K562 (cell line): ENCODE measurements at regions not wholly inside any gene's neighbourhood (a gene's known extent, or its start where the extent isn't known, plus 50 kb on each side); places are given as distances from the start of the nearest gene placed in this dataset.

Experiments used
- ATAC-seq: fragments of 200-7000 bp; cut with Tn5 transposase; 3 replicates; pipeline ENCODE4 v1.9.1; 2020; ENCODE audit warnings: moderate library complexity
- BruUV-seq: library from RNA; stranded (reverse); fragments of 400-500 nt; replicated peaks from 2 replicates; lab custom pipeline; 2021; lab: Mats Ljungman, UMichigan
- CTCF ChIA-PET: fragments of 300-600 bp; formaldehyde crosslinking; extraction: SDS; loops from one replicate; lab custom pipeline; 2021; ENCODE audit warnings: low intra/inter-chr PET ratio; lab: Yijun Ruan, JAX
- POLR2A ChIA-PET: fragments of 300-600, 350-650 bp; sonication (Branson Sonifier 250); formaldehyde crosslinking; extraction: SDS; loops from one replicate; lab custom pipeline; 2021; ENCODE audit warnings: antibody characterized with exemption, inconsistent platforms; lab: Yijun Ruan, JAX
- DNase-seq, 4 experiments: peaks; one replicate each; pipeline versions ENCODE4 v3.0.0 to v3.0.0-alpha.2; 2011 to 2018; ENCODE audit warnings: low spot score in 3 of 4, mixed read lengths in 3 of 4; ENCODE audit errors: extremely low read depth in 1 of 4
- FAIRE-seq: peaks from 2 replicates; lab custom pipeline; 2011; peaks lifted over from hg19 to GRCh38; lab: Jason Lieb, UNC
- H2AFZ ChIP-seq: 2 replicates; pipeline ENCODE4 v1.6.0; 2011; ENCODE audit warnings: low read depth, low read length, control low read depth, inconsistent platforms
- H3K27ac ChIP-seq: fragments of 200-600 bp; 3 replicates; pipeline ENCODE4 v1.8.0; 2011; ENCODE audit warnings: low read depth, mild to moderate bottlenecking, control low read depth, inconsistent platforms, low read length, moderate library complexity, mixed read lengths; ENCODE audit errors: extremely low read depth
- H3K27me3 ChIP-seq, 2 experiments: fragments of 300-600 bp in 1 of 2; 2 replicates in 1 of 2; 3 replicates in 1 of 2; pipeline versions ENCODE4 v1.6.0 to v1.8.0; 2011; ENCODE audit warnings: inconsistent platforms in 2 of 2, low read length in 2 of 2, mild to moderate bottlenecking in 1 of 2, mixed read lengths in 1 of 2, moderate library complexity in 1 of 2; ENCODE audit not compliant: control insufficient read depth in 2 of 2, insufficient read depth in 2 of 2
- H3K36me3 ChIP-seq: fragments of 300-600 bp; 3 replicates; pipeline ENCODE4 v1.8.0; 2011; ENCODE audit warnings: mild to moderate bottlenecking, low read length, inconsistent platforms; ENCODE audit not compliant: control insufficient read depth, insufficient read depth
- H3K4me1 ChIP-seq, 2 experiments: fragments of 200-600 bp in 1 of 2; replicated peaks in 1 of 2; 2 replicates in 1 of 2; 3 replicates in 1 of 2; pipeline versions ENCODE4 v1.5.1 to v1.8.0; 2011; ENCODE audit warnings: inconsistent platforms in 2 of 2, low read length in 2 of 2, mild to moderate bottlenecking in 1 of 2, mixed read lengths in 1 of 2, moderate library complexity in 1 of 2; ENCODE audit not compliant: control insufficient read depth in 2 of 2, insufficient read depth in 2 of 2
- H3K4me2 ChIP-seq: 2 replicates; pipeline ENCODE4 v1.6.1; 2011; ENCODE audit warnings: low read length, control low read depth, inconsistent platforms, mixed read lengths; ENCODE audit not compliant: insufficient read depth
- H3K4me3 ChIP-seq: fragments of 200-600 bp; sonication (generic), shearing (Covaris generic); 2 replicates; pipeline ENCODE4 v1.5.1; 2016; ENCODE audit warnings: control low read depth, inconsistent platforms
- H3K79me2 ChIP-seq: fragments of 200-600 bp; 3 replicates; pipeline ENCODE4 v1.8.0; 2011; ENCODE audit warnings: low read length, inconsistent platforms; ENCODE audit not compliant: control insufficient read depth, insufficient read depth
- H3K9ac ChIP-seq, 2 experiments: 2 replicates each; pipeline versions ENCODE4 v1.6.0 to v1.6.1; 2011; ENCODE audit warnings: low read depth in 2 of 2, low read length in 2 of 2, control low read depth in 1 of 2, inconsistent platforms in 1 of 2, mild to moderate bottlenecking in 1 of 2, mixed read lengths in 1 of 2; ENCODE audit not compliant: insufficient read depth in 1 of 2
- H3K9me1 ChIP-seq: one replicate; pipeline ENCODE4 v1.6.0; 2011; ENCODE audit warnings: inconsistent platforms, mild to moderate bottlenecking, low read length, moderate library complexity; ENCODE audit not compliant: control insufficient read depth, insufficient read depth
- H3K9me3 ChIP-seq: replicated peaks from 2 replicates; pipeline ENCODE4 v1.5.1; 2011; ENCODE audit warnings: low read depth, low read length, inconsistent platforms; ENCODE audit not compliant: control insufficient read depth, insufficient read depth
- H4K20me1 ChIP-seq: replicated peaks from 2 replicates; pipeline ENCODE4 v1.6.1; 2011; ENCODE audit warnings: low read length, inconsistent platforms, mixed read lengths; ENCODE audit not compliant: control insufficient read depth, insufficient read depth
- CBFB ChIP-seq: sonication (generic); formaldehyde crosslinking; IDR thresholded peaks from 2 replicates; pipeline ENCODE4 v1.4.0; 2020; ENCODE audit warnings: mild to moderate bottlenecking, missing genetic modification reagents
- DMBX1 ChIP-seq: fragments of 250-450 bp; sonication (Bioruptor Pico); IDR thresholded peaks from 2 replicates; pipeline ENCODE4 v1.8.0; 2022; ENCODE audit warnings: inconsistent platforms, mild to moderate bottlenecking, moderate library complexity, borderline replicate concordance
- HDAC3 ChIP-seq: fragments of 450-650 bp; IDR thresholded peaks from 2 replicates; pipeline ENCODE4 v1.6.1; 2018; ENCODE audit warnings: borderline replicate concordance, mild to moderate bottlenecking, moderate library complexity; ENCODE audit not compliant: partially characterized antibody
- HLTF ChIP-seq: fragments of 450-650 bp; IDR thresholded peaks from 2 replicates; pipeline ENCODE4 v1.6.1; 2016
- PHF20 ChIP-seq: fragments of 450-650 bp; IDR thresholded peaks from 2 replicates; pipeline ENCODE4 v1.6.1; 2018; ENCODE audit not compliant: partially characterized antibody
- POLR2B ChIP-seq: fragments of 450-650 bp; IDR thresholded peaks from 2 replicates; pipeline ENCODE4 v1.6.1; 2018; ENCODE audit warnings: low read depth; ENCODE audit not compliant: partially characterized antibody
- RBM15 ChIP-seq: fragments of 200-400 bp; formaldehyde crosslinking; IDR thresholded peaks from 2 replicates; pipeline ENCODE4 v1.6.1; 2018; ENCODE audit warnings: mild to moderate bottlenecking, low read length, moderate library complexity; ENCODE audit not compliant: insufficient read depth
- SMARCE1 ChIP-seq: fragments of 450-650 bp; IDR thresholded peaks from 2 replicates; pipeline ENCODE4 v1.7.1; 2016; ENCODE audit warnings: mild to moderate bottlenecking
- TCFL5 ChIP-seq: fragments of 250-450 bp; sonication (Bioruptor Pico); conservative IDR thresholded peaks from 2 replicates; pipeline ENCODE4 v1.6.1; 2021; ENCODE audit warnings: mild to moderate bottlenecking, moderate library complexity, matching md5 sums
- ZNF212 ChIP-seq: fragments of 450-650 bp; formaldehyde crosslinking; IDR thresholded peaks from 2 replicates; pipeline ENCODE4 v1.4.0; 2020; ENCODE audit warnings: mild to moderate bottlenecking
- WGBS: fragments of 100-300 bp; shearing (Covaris generic); methylation state at CpG from one replicate; pipeline ENCODE4 v1.1.6; 2016; ENCODE audit warnings: low coverage, mixed read lengths; ENCODE audit not compliant: insufficient coverage; ENCODE audit errors: missing lambda C conversion rate; 5-methylcytosine and 5-hydroxymethylcytosine counted together
- in situ Hi-C: fragments of 300-500 bp; cut with MboI; formaldehyde crosslinking; loops from 4 replicates; pipeline ENCODE4 v1.15.0; 2018; ENCODE audit warnings: inconsistent platforms, mixed read lengths
- intact Hi-C: fragments of 100-400 bp; cut with micrococcal nuclease; formaldehyde crosslinking; loops from 2 replicates; pipeline ENCODE4 v1.14.2; 2022
- TF ChIP-seq, protein P1 (sequence below): fragments of 450-650 bp; formaldehyde crosslinking; IDR thresholded peaks from 2 replicates; pipeline ENCODE4 v1.4.0; 2020; ENCODE audit warnings: mild to moderate bottlenecking, moderate library complexity

- WGBS = 76% methylated on average over 5 of the region's 5 CpGs
- ChIA-PET CTCF (no interaction called here), POLR2A (interaction anchor here (0.6 kb wide), 1 partner anchor 1681 kb away, joined by 3 read pairs; no protein-coding TSS in a partner anchor)
- FAIRE-seq (no peak), DNase-seq (no peak), ATAC-seq (no peak)
- intact Hi-C loops = no loop called here
- no peak overlapping the region for H3K4me3 ChIP-seq
- H3K27ac ChIP-seq = no peak overlapping the region
- H3K4me2 ChIP-seq = no peak overlapping the region
- no peaks in the 10 kb centered on the region for H3K27me3 ChIP-seq
- H3K4me1 ChIP-seq = no peaks in the 10 kb centered on the region
- no peak overlapping the region for H3K9ac ChIP-seq
- no peaks in the 10 kb centered on the region for H4K20me1 ChIP-seq
- H3K9me1 ChIP-seq = no peaks in the 10 kb centered on the region
- no peak overlapping the region for H2AFZ ChIP-seq
- in situ Hi-C loops = no loop called here
- H3K36me3 ChIP-seq = no peaks in the 10 kb centered on the region
- no peak for TF ChIP-seq DMBX1 (CRISPR knock-in tag)
- TF ChIP-seq POLR2B = no peak
- TF ChIP-seq HLTF = no peak
- no peak for TF ChIP-seq TCFL5
- TF ChIP-seq SMARCE1 = no peak
- no peak for TF ChIP-seq PHF20
- TF ChIP-seq ZNF212 (CRISPR knock-in tag) = no peak
- TF ChIP-seq HDAC3 = no peak
- TF ChIP-seq RBM15 = no peak
- TF ChIP-seq CBFB (CRISPR knock-in tag) = no peak
- TF ChIP-seq, protein P1, sequence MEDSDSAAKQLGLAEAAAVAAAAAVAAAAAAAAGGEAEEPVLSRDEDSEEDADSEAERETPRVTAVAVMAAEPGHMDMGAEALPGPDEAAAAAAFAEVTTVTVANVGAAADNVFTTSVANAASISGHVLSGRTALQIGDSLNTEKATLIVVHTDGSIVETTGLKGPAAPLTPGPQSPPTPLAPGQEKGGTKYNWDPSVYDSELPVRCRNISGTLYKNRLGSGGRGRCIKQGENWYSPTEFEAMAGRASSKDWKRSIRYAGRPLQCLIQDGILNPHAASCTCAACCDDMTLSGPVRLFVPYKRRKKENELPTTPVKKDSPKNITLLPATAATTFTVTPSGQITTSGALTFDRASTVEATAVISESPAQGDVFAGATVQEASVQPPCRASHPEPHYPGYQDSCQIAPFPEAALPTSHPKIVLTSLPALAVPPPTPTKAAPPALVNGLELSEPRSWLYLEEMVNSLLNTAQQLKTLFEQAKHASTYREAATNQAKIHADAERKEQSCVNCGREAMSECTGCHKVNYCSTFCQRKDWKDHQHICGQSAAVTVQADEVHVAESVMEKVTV (CRISPR knock-in tag) = no peak
- BruUV-seq = no TSS peak
- H3K9me3 ChIP-seq = no peaks in the 10 kb centered on the region
- H3K79me2 ChIP-seq = no peaks in the 10 kb centered on the region
Observed at GRCh38 chr21:22132358-22133071, 1134.3 kb downstream of the NCAM2 start.
